ENCODE measurements at regions not wholly inside any gene's neighbourhood (a gene's known extent, or its start where the extent isn't known, plus 50 kb on each side); places are given as distances from the start of the nearest gene placed in this dataset.

GRCh38 chr12:45674181-45674977 lies 55.1 kb upstream of the ARID2 start:
- TF ChIP-seq CTCF (conservative IDR thresholded peaks at IDR 0.05) (no peak), ZFX (IDR thresholded peaks at IDR 0.05) (no peak)
- H3K27ac ChIP-seq = no peak overlapping the region

GRCh38 chr12:45675534-45675933 lies 54.0 kb upstream of the ARID2 start:
- H3K27ac ChIP-seq = no peak overlapping the region
- TF ChIP-seq CTCF (conservative IDR thresholded peaks at IDR 0.05) = no peak
- TF ChIP-seq ZFX (IDR thresholded peaks at IDR 0.05) = no peak
